ENCODE measurements at regions not wholly inside any gene's neighbourhood (a gene's known extent, or its start where the extent isn't known, plus 50 kb on each side); places are given as distances from the start of the nearest gene placed in this dataset.

DNA sequence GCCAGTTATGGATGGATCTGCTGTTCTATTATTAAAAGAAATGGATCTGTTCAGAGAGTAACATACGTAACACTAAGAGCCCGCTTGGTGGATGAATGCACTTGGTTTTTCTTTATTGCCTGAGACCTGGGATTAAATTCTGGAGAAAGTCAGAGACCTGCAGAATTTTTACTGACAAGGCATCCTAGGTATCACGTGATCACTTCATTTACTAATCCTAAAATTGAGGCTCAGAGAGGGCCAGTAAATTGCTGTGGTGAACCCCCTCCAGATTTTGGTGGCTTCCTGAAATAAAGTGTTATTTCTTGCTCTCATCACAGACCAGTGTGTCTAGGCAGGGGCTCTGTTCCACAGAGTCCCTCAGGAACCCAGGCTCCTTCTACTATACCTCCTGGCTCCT lies 187.9 kb upstream of the LARGE1 start:
- TF ChIP-seq CTCF (IDR thresholded peaks at IDR 0.05; ENCODE audit: low read depth, low read length): no peak
- no peak overlapping the region for H3K4me3 ChIP-seq (ENCODE audit: low read depth, low read length)

DNA sequence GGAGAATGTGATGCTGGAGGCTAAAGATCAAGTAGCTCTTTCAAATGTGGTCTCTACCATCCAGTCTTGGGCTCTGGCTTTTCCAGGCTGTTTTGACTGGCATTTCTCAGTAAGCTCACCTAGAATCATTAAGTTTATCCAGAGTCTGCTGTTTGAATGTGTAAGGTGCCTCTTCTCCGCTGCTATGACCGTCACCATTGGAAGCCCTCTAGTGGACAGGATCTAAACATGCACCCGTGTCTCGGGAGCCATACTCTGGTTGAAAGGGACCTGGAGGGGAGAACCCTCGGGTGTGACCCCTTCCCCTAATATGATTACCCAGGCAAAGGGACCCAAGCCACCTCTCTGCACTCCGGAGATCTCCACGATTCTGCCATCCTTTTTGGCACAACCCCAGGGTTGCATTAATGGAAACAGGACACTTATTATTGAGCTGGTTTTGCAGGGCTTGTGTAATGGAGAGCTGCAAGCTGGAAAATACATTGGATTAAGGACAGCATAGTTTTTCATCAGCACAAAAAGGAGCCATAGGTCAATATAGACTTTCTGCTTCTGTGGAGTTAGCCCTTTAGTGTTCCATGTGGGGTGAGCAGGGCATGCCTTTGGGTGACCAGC lies 191.0 kb upstream of the LARGE1 start:
- TF ChIP-seq CTCF (IDR thresholded peaks at IDR 0.05; ENCODE audit: low read depth, low read length): peak; percentile 64
- H3K4me3 ChIP-seq (ENCODE audit: low read depth, low read length): no peak overlapping the region

DNA sequence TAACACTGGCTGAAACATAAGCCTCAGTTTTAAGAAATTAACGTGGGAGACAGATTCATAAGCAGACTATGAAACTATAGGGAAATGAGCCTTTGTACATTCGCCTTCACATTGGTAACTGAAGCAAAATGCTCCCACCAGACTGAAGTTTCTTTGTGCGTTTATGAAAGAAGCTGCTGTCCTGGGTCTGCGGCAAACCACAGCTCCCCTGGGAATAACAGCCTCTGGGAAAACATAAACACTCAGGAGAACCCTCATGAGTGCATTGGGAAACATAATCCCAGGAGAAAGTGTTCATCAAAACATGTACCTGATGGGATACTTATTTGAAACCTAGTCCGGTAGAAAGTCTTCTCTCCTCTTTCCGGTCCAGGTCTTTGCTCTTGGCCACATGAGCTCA lies 193.1 kb upstream of the LARGE1 start:
- no peak for TF ChIP-seq CTCF (IDR thresholded peaks at IDR 0.05; ENCODE audit: low read depth, low read length)
- no peak overlapping the region for H3K4me3 ChIP-seq (ENCODE audit: low read depth, low read length)

DNA sequence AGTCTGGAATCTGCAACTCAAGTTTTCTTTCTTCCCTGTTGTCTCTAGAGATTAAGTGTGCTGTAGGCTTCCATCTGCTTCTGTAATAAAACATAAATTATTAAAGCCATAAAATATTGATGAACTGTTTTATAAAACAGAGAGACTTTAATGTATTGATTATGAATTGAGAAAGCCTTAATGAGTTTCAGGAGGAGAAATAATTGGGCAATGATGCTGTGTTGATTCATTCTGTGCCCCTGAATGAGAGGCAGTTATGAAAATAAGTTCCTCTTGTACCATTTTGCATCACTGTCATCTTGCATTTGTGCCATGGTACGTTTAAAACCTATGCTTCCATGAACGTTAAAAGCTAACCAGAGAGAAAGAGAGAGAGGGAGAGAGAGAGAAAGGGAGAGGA lies 194.1 kb upstream of the LARGE1 start:
- no peak overlapping the region for H3K4me3 ChIP-seq (ENCODE audit: low read depth, low read length)
- no peak for TF ChIP-seq CTCF (IDR thresholded peaks at IDR 0.05; ENCODE audit: low read depth, low read length)

DNA sequence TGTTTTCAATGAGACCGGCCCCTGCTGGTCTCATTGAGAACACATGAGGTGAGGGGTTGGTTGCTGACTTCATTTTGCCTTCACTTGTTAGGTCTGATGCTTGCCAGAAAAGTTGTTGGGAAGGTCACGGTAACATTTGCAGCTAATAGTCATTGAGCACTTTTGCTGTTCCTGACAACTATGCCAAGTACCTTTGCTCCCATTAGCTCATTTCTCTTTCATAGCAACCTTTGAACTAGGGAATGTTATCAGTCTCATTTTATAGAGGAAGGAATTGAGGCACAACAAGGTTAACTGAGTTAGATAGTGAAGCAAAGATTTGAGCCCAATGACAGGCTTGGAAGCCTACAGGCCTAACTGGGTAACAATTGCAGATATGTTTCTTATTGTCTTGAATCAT lies 195.4 kb upstream of the LARGE1 start:
- H3K4me3 ChIP-seq (ENCODE audit: low read depth, low read length): no peak overlapping the region
- TF ChIP-seq CTCF (IDR thresholded peaks at IDR 0.05; ENCODE audit: low read depth, low read length): no peak

- no peak for TF ChIP-seq CTCF (IDR thresholded peaks at IDR 0.05; ENCODE audit: low read depth, low read length)
- H3K4me3 ChIP-seq (ENCODE audit: low read depth, low read length): no peak overlapping the region
These were observed 195.8 kb upstream of the LARGE1 start for GRCh38 chr22:34116126-34116525.

- TF ChIP-seq CTCF (IDR thresholded peaks at IDR 0.05; ENCODE audit: low read depth, low read length): no peak
These were observed 201.8 kb upstream of the LARGE1 start for GRCh38 chr22:34122042-34122441.

More at GRCh38 chr22:34122042-34122441, 201.8 kb upstream of the LARGE1 start:
- no peak overlapping the region for H3K4me3 ChIP-seq (ENCODE audit: low read depth, low read length)
